ENCODE measurements at regions not wholly inside any gene's neighbourhood (a gene's known extent, or its start where the extent isn't known, plus 50 kb on each side); places are given as distances from the start of the nearest gene placed in this dataset.

DNA sequence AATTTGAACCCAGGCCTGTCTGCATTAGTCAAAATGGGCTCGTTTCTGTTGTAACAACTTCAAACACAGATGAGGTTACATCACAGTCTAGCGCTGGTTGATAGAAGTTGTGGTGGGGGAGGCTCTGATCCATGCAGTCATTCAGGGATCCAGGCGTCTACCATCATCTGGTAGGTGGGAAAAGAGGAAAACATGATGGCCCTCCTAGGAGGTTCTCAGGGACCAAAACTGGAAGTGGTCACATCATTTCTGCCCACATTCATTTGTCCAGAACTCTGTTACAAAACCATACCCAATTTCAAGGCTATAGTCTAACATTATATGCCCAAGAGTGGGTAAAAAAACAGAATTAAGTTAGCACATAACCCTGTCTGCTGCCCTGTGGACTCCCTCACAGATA, 135.1 kb downstream of the PHETA1 start:
- ATAC-seq (ENCODE audit: insufficient read depth, low FRiP score), result no peak
- no peak overlapping the region for H3K9ac ChIP-seq (ENCODE audit: insufficient read depth in 1 of 2, low read length in 2 of 2)
- TF ChIP-seq, protein P1, sequence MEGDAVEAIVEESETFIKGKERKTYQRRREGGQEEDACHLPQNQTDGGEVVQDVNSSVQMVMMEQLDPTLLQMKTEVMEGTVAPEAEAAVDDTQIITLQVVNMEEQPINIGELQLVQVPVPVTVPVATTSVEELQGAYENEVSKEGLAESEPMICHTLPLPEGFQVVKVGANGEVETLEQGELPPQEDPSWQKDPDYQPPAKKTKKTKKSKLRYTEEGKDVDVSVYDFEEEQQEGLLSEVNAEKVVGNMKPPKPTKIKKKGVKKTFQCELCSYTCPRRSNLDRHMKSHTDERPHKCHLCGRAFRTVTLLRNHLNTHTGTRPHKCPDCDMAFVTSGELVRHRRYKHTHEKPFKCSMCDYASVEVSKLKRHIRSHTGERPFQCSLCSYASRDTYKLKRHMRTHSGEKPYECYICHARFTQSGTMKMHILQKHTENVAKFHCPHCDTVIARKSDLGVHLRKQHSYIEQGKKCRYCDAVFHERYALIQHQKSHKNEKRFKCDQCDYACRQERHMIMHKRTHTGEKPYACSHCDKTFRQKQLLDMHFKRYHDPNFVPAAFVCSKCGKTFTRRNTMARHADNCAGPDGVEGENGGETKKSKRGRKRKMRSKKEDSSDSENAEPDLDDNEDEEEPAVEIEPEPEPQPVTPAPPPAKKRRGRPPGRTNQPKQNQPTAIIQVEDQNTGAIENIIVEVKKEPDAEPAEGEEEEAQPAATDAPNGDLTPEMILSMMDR (IDR thresholded peaks at IDR 0.05; ENCODE audit: control extremely low read depth, extremely low read depth), result no peak
- H3K27me3 ChIP-seq (ENCODE audit: control insufficient read depth in 3 of 3, insufficient read depth in 3 of 3, low read length in 2 of 3), result peaks cover 0 to 10% (median 7%) of the 10 kb centered on the region in 3 donors
- no peaks in the 10 kb centered on the region for H3K4me1 ChIP-seq (ENCODE audit: control insufficient read depth in 5 of 5, insufficient read depth in 5 of 5, low read length in 5 of 5)
- H3K27ac ChIP-seq (ENCODE audit: low read depth in 1 of 2, low read length in 1 of 2), result no peak overlapping the region
- WGBS, 2 donors, result 78 to 88% methylated on average over 3 of the region's 3 CpGs
- no peak overlapping the region for H3K4me3 ChIP-seq
- DNase-seq, result no peak
- H3K9me3 ChIP-seq (ENCODE audit: control insufficient read depth in 4 of 4, insufficient read depth in 3 of 4, low read length in 3 of 4), result peaks cover 0 to 16% (median 0%) of the 10 kb centered on the region in 4 donors
- no peaks in the 10 kb centered on the region for H3K36me3 ChIP-seq (ENCODE audit: control insufficient read depth in 4 of 4, insufficient read depth in 4 of 4, low read length in 4 of 4)

DNA sequence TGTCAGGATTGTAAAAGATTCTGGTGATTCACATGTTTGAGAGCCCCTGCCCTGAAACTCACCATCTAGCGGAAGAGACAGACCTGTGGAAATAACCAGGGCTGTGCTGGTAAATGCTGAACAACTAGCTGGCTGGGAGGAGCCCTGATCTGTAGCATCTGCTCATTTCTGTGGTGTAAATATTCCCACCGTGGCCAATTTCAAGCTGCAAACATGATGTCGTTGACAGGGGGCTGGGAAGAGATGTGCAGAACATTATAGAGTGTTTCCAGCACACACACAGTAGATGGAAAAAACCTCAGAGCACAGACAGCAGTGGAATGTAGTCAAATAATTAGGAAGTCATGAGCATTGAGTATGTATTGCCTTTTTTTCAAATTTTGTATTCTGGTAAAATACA, 138.2 kb downstream of the PHETA1 start:
- TF ChIP-seq, protein P1 (IDR thresholded peaks at IDR 0.05; ENCODE audit: control extremely low read depth, extremely low read depth), result no peak
- 58 to 61% methylated on average over 3 of the region's 3 CpGs for WGBS, 2 donors

DNA sequence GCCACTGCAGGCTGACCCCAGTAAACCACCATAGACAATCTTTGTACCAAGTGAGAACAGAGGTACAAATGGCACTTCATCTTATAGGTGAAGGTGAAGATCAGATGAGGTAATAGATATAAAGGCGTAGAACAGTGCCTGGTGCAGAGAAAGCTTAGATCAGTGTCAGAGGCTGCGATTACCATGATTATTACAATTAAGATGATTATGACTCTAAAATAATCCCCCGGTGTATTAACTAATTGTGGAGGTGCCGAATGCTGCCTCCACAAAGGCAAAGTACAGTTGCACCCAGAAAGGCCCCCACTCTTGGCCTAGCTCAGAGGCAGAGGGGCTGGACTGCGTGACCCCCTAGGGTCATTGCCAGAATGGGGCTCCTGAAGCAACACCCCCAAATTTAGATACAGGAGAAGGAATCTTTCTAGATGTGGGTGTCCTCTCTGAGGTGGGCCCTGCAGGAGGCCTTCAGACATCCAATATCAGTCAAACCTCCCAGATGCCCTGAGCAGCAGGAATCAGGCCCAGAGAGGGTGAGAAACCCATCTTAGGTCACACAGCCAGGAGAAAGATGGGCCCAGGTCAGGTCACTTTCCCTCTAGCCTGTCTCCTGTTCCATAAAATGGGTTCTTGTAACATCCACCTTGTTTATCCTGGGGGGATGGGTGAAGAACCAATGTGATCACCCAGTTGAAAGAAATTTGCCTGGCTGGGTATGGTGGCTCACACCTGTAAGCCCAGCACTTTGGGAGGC, 139.8 kb downstream of the PHETA1 start:
- TF ChIP-seq, protein P1 (IDR thresholded peaks at IDR 0.05; ENCODE audit: control extremely low read depth, extremely low read depth), result no peak
- WGBS, 2 donors, result 93 to 98% methylated on average over 5 of the region's 5 CpGs
- Histone ChIP-seq H3K4me1 (ENCODE audit: control insufficient read depth in 5 of 5, insufficient read depth in 5 of 5, low read length in 5 of 5) (peaks cover 0 to 4% (median 0%) of the 10 kb centered on the region in 5 donors), H3K4me3 (no peak overlapping the region), H3K9ac (ENCODE audit: insufficient read depth in 1 of 2, low read length in 2 of 2) (no peak overlapping the region), H3K27ac (ENCODE audit: low read depth in 1 of 2, low read length in 1 of 2) (no peak overlapping the region), H3K9me3 (ENCODE audit: control insufficient read depth in 4 of 4, insufficient read depth in 3 of 4, low read length in 3 of 4) (peaks cover 0 to 10% (median 0%) of the 10 kb centered on the region in 4 donors), H3K27me3 (ENCODE audit: control insufficient read depth in 3 of 3, insufficient read depth in 3 of 3, low read length in 2 of 3) (peaks cover 0 to 3% (median 3%) of the 10 kb centered on the region in 3 donors), H3K36me3 (ENCODE audit: control insufficient read depth in 4 of 4, insufficient read depth in 4 of 4, low read length in 4 of 4) (no peaks in the 10 kb centered on the region)
- DNase-seq (no peak), ATAC-seq (ENCODE audit: insufficient read depth, low FRiP score) (no peak)

More for the DNA sequence above, 138.2 kb downstream of the PHETA1 start:
- Histone ChIP-seq H3K9ac (ENCODE audit: insufficient read depth in 1 of 2, low read length in 2 of 2) (no peak overlapping the region), H3K4me1 (ENCODE audit: control insufficient read depth in 5 of 5, insufficient read depth in 5 of 5, low read length in 5 of 5) (no peaks in the 10 kb centered on the region), H3K36me3 (ENCODE audit: control insufficient read depth in 4 of 4, insufficient read depth in 4 of 4, low read length in 4 of 4) (no peaks in the 10 kb centered on the region), H3K27me3 (ENCODE audit: control insufficient read depth in 3 of 3, insufficient read depth in 3 of 3, low read length in 2 of 3) (peaks cover 0 to 4% (median 3%) of the 10 kb centered on the region in 3 donors), H3K4me3 (no peak overlapping the region), H3K9me3 (ENCODE audit: control insufficient read depth in 4 of 4, insufficient read depth in 3 of 4, low read length in 3 of 4) (peaks cover 0 to 9% (median 0%) of the 10 kb centered on the region in 4 donors), H3K27ac (ENCODE audit: low read depth in 1 of 2, low read length in 1 of 2) (no peak overlapping the region)
- DNase-seq (no peak), ATAC-seq (ENCODE audit: insufficient read depth, low FRiP score) (no peak)

Measured in lung (tissue), 11 donors.